Activated T-helper 1 cell treated with anti-CD3 and anti-CD28 coated beads, Interleukin-12 subunit alpha, Interleukin-12 subunit beta, Interleukin-2, Interleukin-4 antibody, amounts not matched to agents 30 ng/mL and 10 ng/mL and 1 ng/mL, durations not matched to agents 14 hours and 24 hours and 36 hours (primary cell): ENCODE measurements at regions not wholly inside any gene's neighbourhood (a gene's known extent, or its start where the extent isn't known, plus 50 kb on each side); places are given as distances from the start of the nearest gene placed in this dataset.
"Not testable (repeated sequence)": the region's sequence is repeated elsewhere in the genome, so short reads cannot be mapped to it uniquely, and the experiment has no call there.

Experiments used
- DNase-seq: peaks from one replicate; pipeline ENCODE4 v3.0.0; 2021; ENCODE audit warnings: low spot score
- H3K27ac Mint-ChIP-seq: one replicate; pipeline ENCODE4 v1.8.0; 2021; ENCODE audit warnings: mild to moderate bottlenecking, mixed read lengths
- H3K27me3 Mint-ChIP-seq: one replicate; pipeline ENCODE4 v1.8.0; 2022; ENCODE audit warnings: mild to moderate bottlenecking, moderate library complexity, mixed read lengths; ENCODE audit not compliant: insufficient read depth
- H3K36me3 Mint-ChIP-seq: one replicate; pipeline ENCODE4 v1.8.0; 2021; ENCODE audit warnings: low read depth, mixed read lengths
- H3K4me1 Mint-ChIP-seq: one replicate; pipeline ENCODE4 v1.8.0; 2021; ENCODE audit warnings: low read depth, mixed read lengths
- H3K4me3 Mint-ChIP-seq: one replicate; pipeline ENCODE4 v1.8.0; 2021; ENCODE audit warnings: mild to moderate bottlenecking, moderate library complexity, mixed read lengths
- H3K9me3 Mint-ChIP-seq: one replicate; pipeline ENCODE4 v1.8.0; 2021; ENCODE audit warnings: mixed read lengths
- intact Hi-C: fragments of 100-400 bp; cut with micrococcal nuclease; formaldehyde crosslinking; loops from one replicate; pipeline ENCODE4 v1.15.1; 2024

GRCh38 chr2:88924533-88924932 lies 233.1 kb downstream of the RPIA start:
- Mint-ChIP-seq H3K4me1 (no peaks in the 10 kb centered on the region), H3K9me3 (no peaks in the 10 kb centered on the region), H3K4me3 (no peak overlapping the region), H3K27me3 (peaks cover 11% of the 10 kb centered on the region), H3K36me3 (no peaks in the 10 kb centered on the region), H3K27ac (no peak overlapping the region)
- intact Hi-C loops, result no loop called here
- DNase-seq, result no peak

GRCh38 chr2:88925770-88926462 lies 234.4 kb downstream of the RPIA start:
- no peaks in the 10 kb centered on the region for H3K4me1 Mint-ChIP-seq
- H3K9me3 Mint-ChIP-seq, result no peaks in the 10 kb centered on the region
- intact Hi-C loops, result no loop called here
- no peak overlapping the region for H3K4me3 Mint-ChIP-seq
- no peaks in the 10 kb centered on the region for H3K36me3 Mint-ChIP-seq
- no peak overlapping the region for H3K27ac Mint-ChIP-seq
- DNase-seq, result no peak
- peaks cover 16% of the 10 kb centered on the region for H3K27me3 Mint-ChIP-seq

GRCh38 chr2:88927128-88927527 lies 235.7 kb downstream of the RPIA start:
- Mint-ChIP-seq H3K36me3 (no peaks in the 10 kb centered on the region), H3K4me3 (no peak overlapping the region), H3K4me1 (no peaks in the 10 kb centered on the region), H3K27ac (no peak overlapping the region), H3K9me3 (no peaks in the 10 kb centered on the region), H3K27me3 (peaks cover 13% of the 10 kb centered on the region)
- DNase-seq, result no peak
- intact Hi-C loops, result no loop called here

- Mint-ChIP-seq H3K4me3 (no peak overlapping the region), H3K9me3 (no peaks in the 10 kb centered on the region), H3K4me1 (no peaks in the 10 kb centered on the region), H3K36me3 (no peaks in the 10 kb centered on the region), H3K27me3 (peaks cover 9% of the 10 kb centered on the region), H3K27ac (no peak overlapping the region)
- no peak for DNase-seq
- intact Hi-C loops, result no loop called here
These were observed 239.2 kb downstream of the RPIA start for GRCh38 chr2:88930659-88931058.

- no peaks in the 10 kb centered on the region for H3K36me3 Mint-ChIP-seq
- intact Hi-C loops, result no loop called here
- H3K4me3 Mint-ChIP-seq, result no peak overlapping the region
- H3K27me3 Mint-ChIP-seq, result peaks cover 9% of the 10 kb centered on the region
- H3K9me3 Mint-ChIP-seq, result no peaks in the 10 kb centered on the region
- no peak overlapping the region for H3K27ac Mint-ChIP-seq
- no peaks in the 10 kb centered on the region for H3K4me1 Mint-ChIP-seq
- DNase-seq, result no peak
These were observed 241.2 kb downstream of the RPIA start for GRCh38 chr2:88932686-88933085.

- Mint-ChIP-seq H3K4me3 (no peak overlapping the region), H3K27ac (no peak overlapping the region), H3K36me3 (no peaks in the 10 kb centered on the region), H3K9me3 (no peaks in the 10 kb centered on the region), H3K27me3 (peaks cover 9% of the 10 kb centered on the region), H3K4me1 (no peaks in the 10 kb centered on the region)
- no peak for DNase-seq
- intact Hi-C loops, result no loop called here
These were observed 241.6 kb downstream of the RPIA start for GRCh38 chr2:88933091-88933490.

- intact Hi-C loops, result no loop called here
- Mint-ChIP-seq H3K27me3 (peaks cover 9% of the 10 kb centered on the region), H3K9me3 (no peaks in the 10 kb centered on the region), H3K4me1 (no peaks in the 10 kb centered on the region), H3K36me3 (no peaks in the 10 kb centered on the region), H3K4me3 (no peak overlapping the region), H3K27ac (no peak overlapping the region)
- DNase-seq, result no peak
These were observed 242.5 kb downstream of the RPIA start for GRCh38 chr2:88933980-88934379.

GRCh38 chr2:88941178-88941577 lies 249.7 kb downstream of the RPIA start:
- H3K4me3 Mint-ChIP-seq, H3K4me1 Mint-ChIP-seq: not testable (repeated sequence)

GRCh38 chr2:88942798-88943197 lies 251.3 kb downstream of the RPIA start:
- Mint-ChIP-seq H3K4me1 (no peaks in the 10 kb centered on the region), H3K27me3 (peaks cover 5% of the 10 kb centered on the region), H3K36me3 (no peaks in the 10 kb centered on the region), H3K4me3 (no peak overlapping the region), H3K27ac (no peak overlapping the region), H3K9me3 (no peaks in the 10 kb centered on the region)
- DNase-seq, result no peak
- intact Hi-C loops, result no loop called here

More at GRCh38 chr2:88941178-88941577, 249.7 kb downstream of the RPIA start:
- H3K9me3 Mint-ChIP-seq, H3K27ac Mint-ChIP-seq, H3K27me3 Mint-ChIP-seq, DNase-seq, H3K36me3 Mint-ChIP-seq, intact Hi-C loops: not testable (repeated sequence)

GRCh38 chr2:88949336-88949735 lies 257.9 kb downstream of the RPIA start:
- Mint-ChIP-seq H3K4me1 (no peaks in the 10 kb centered on the region), H3K36me3 (no peaks in the 10 kb centered on the region), H3K27ac (no peak overlapping the region), H3K27me3 (peaks cover 5% of the 10 kb centered on the region), H3K4me3 (no peak overlapping the region), H3K9me3 (no peaks in the 10 kb centered on the region)
- intact Hi-C loops, result no loop called here
- DNase-seq, result no peak

- intact Hi-C loops, result no loop called here
- no peaks in the 10 kb centered on the region for H3K9me3 Mint-ChIP-seq
- H3K27me3 Mint-ChIP-seq, result peaks cover 5% of the 10 kb centered on the region
- H3K27ac Mint-ChIP-seq, result no peak overlapping the region
- H3K4me1 Mint-ChIP-seq, result no peaks in the 10 kb centered on the region
- H3K36me3 Mint-ChIP-seq, result no peaks in the 10 kb centered on the region
- DNase-seq, result no peak
- H3K4me3 Mint-ChIP-seq, result no peak overlapping the region
These were observed 258.5 kb downstream of the RPIA start for GRCh38 chr2:88950010-88950409.

- Mint-ChIP-seq H3K4me1 (no peaks in the 10 kb centered on the region), H3K9me3 (no peaks in the 10 kb centered on the region), H3K36me3 (no peaks in the 10 kb centered on the region), H3K27ac (no peak overlapping the region), H3K27me3 (peaks cover 5% of the 10 kb centered on the region), H3K4me3 (no peak overlapping the region)
- intact Hi-C loops, result no loop called here
- no peak for DNase-seq
These were observed 264.1 kb downstream of the RPIA start for GRCh38 chr2:88955607-88956006.

- no peaks in the 10 kb centered on the region for H3K9me3 Mint-ChIP-seq
- no peak overlapping the region for H3K4me3 Mint-ChIP-seq
- peaks cover 5% of the 10 kb centered on the region for H3K27me3 Mint-ChIP-seq
- intact Hi-C loops, result no loop called here
- no peaks in the 10 kb centered on the region for H3K4me1 Mint-ChIP-seq
- no peak for DNase-seq
- H3K36me3 Mint-ChIP-seq, result no peaks in the 10 kb centered on the region
- H3K27ac Mint-ChIP-seq, result no peak overlapping the region
These were observed 268.2 kb downstream of the RPIA start for GRCh38 chr2:88959480-88960204.
